ENCODE measurements at regions not wholly inside any gene's neighbourhood (a gene's known extent, or its start where the extent isn't known, plus 50 kb on each side); places are given as distances from the start of the nearest gene placed in this dataset.

GRCh38 chr4:141429933-141430332, 206.4 kb upstream of the IL15 start:
- WGBS, 5 donors, result 74 to 88% (median 76%) methylated on average over 6 of the region's 6 CpGs

GRCh38 chr4:141430686-141431085, 205.7 kb upstream of the IL15 start:
- H3K9me3 ChIP-seq, result no peaks in the 10 kb centered on the region
- no peak overlapping the region for H3K4me3 ChIP-seq
- H3K36me3 ChIP-seq, result no peaks in the 10 kb centered on the region
- no peaks in the 10 kb centered on the region for H3K4me1 ChIP-seq
- DNase-seq, result no peak
- H3K27ac ChIP-seq, result no peak overlapping the region
- no peaks in the 10 kb centered on the region for H3K27me3 ChIP-seq (replicated peaks in 1 of 7)
- TF ChIP-seq, protein P1, sequence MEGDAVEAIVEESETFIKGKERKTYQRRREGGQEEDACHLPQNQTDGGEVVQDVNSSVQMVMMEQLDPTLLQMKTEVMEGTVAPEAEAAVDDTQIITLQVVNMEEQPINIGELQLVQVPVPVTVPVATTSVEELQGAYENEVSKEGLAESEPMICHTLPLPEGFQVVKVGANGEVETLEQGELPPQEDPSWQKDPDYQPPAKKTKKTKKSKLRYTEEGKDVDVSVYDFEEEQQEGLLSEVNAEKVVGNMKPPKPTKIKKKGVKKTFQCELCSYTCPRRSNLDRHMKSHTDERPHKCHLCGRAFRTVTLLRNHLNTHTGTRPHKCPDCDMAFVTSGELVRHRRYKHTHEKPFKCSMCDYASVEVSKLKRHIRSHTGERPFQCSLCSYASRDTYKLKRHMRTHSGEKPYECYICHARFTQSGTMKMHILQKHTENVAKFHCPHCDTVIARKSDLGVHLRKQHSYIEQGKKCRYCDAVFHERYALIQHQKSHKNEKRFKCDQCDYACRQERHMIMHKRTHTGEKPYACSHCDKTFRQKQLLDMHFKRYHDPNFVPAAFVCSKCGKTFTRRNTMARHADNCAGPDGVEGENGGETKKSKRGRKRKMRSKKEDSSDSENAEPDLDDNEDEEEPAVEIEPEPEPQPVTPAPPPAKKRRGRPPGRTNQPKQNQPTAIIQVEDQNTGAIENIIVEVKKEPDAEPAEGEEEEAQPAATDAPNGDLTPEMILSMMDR (IDR thresholded peaks at IDR 0.05 in 8 of 11, conservative IDR thresholded peaks at IDR 0.05 in 3 of 11), result no peak
- TF ChIP-seq POLR2A (IDR thresholded peaks at IDR 0.05), result no peak
- TF ChIP-seq POLR2AphosphoS5 (IDR thresholded peaks at IDR 0.05), result no peak
- 81 to 94% (median 89%) methylated on average over 4 of the region's 4 CpGs for WGBS, 5 donors
- intact Hi-C loops (cut with DNase I; ENCODE audit: low total_unique reads), result no loop called here

More at GRCh38 chr4:141429933-141430332, 206.4 kb upstream of the IL15 start:
- Histone ChIP-seq H3K4me3 (no peak overlapping the region), H3K27ac (no peak overlapping the region), H3K4me1 (no peaks in the 10 kb centered on the region), H3K36me3 (no peaks in the 10 kb centered on the region), H3K9me3 (no peaks in the 10 kb centered on the region), H3K27me3 (replicated peaks in 1 of 7) (no peaks in the 10 kb centered on the region)
- intact Hi-C loops (cut with DNase I; ENCODE audit: low total_unique reads), result no loop called here
- no peak for DNase-seq
- TF ChIP-seq, protein P1 (IDR thresholded peaks at IDR 0.05 in 8 of 11, conservative IDR thresholded peaks at IDR 0.05 in 3 of 11), result no peak

GRCh38 chr4:141432000-141432712, 204.2 kb upstream of the IL15 start:
- H3K9me3 ChIP-seq, result no peaks in the 10 kb centered on the region
- TF ChIP-seq POLR2A (IDR thresholded peaks at IDR 0.05), result no peak
- TF ChIP-seq POLR2AphosphoS5 (IDR thresholded peaks at IDR 0.05), result no peak
- TF ChIP-seq, protein P1 (IDR thresholded peaks at IDR 0.05 in 8 of 11, conservative IDR thresholded peaks at IDR 0.05 in 3 of 11), result no peak
- H3K4me3 ChIP-seq, result no peak overlapping the region
- H3K27me3 ChIP-seq (replicated peaks in 1 of 7), result no peaks in the 10 kb centered on the region
- intact Hi-C loops (cut with DNase I; ENCODE audit: low total_unique reads), result no loop called here
- no peak for DNase-seq
- no peaks in the 10 kb centered on the region for H3K4me1 ChIP-seq
- WGBS, 5 donors, result 41 to 63% (median 53%) methylated on average over 2 of the region's 2 CpGs
- H3K36me3 ChIP-seq, result no peaks in the 10 kb centered on the region
- no peak overlapping the region for H3K27ac ChIP-seq

DNA sequence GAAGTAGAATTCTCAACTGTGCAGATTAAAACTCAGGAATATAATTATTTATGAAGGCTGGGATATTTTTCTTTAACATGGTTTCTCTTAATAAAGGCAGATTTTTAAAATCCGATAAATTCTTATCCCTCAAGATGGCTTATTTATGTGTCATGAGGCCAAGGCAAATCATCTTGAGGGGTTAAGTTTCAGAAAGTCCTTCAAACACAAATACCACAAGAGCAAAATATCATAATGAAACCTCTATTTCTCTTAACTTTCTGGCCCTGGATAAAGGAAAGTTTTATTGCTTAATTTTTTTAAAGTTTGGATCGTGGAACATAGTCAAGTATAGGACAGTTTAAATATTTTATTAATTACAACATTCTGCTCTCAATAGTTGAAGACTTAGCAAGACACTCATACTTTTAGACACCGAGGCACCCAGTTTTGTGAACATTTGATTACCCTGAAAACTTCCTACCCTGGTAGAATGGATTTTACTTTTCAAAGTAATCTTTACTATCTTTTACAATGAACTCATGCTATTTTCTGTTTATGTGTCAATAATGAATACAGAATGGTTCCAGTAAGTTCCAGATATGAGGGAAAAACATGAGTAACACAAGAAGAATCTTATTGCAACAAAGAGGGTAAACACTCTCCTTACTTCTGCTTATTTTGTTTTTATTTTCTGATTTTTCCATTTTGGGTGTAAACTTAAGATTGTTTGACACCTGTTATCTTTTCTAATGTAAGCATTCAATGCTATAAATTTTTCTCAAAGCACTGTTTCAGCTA, 200.7 kb upstream of the IL15 start:
- 67 to 78% (median 73%) methylated on average over 3 of the region's 3 CpGs for WGBS, 5 donors
- H3K27me3 ChIP-seq (replicated peaks in 1 of 7), result no peaks in the 10 kb centered on the region
- DNase-seq, result no peak
- H3K9me3 ChIP-seq, result no peaks in the 10 kb centered on the region
- H3K36me3 ChIP-seq, result no peaks in the 10 kb centered on the region
- intact Hi-C loops (cut with DNase I; ENCODE audit: low total_unique reads), result no loop called here
- H3K4me3 ChIP-seq, result no peak overlapping the region
- no peak overlapping the region for H3K27ac ChIP-seq
- TF ChIP-seq POLR2AphosphoS5 (IDR thresholded peaks at IDR 0.05), result no peak
- TF ChIP-seq, protein P1 (IDR thresholded peaks at IDR 0.05 in 8 of 11, conservative IDR thresholded peaks at IDR 0.05 in 3 of 11), result no peak
- TF ChIP-seq POLR2A (IDR thresholded peaks at IDR 0.05), result no peak
- H3K4me1 ChIP-seq, result no peaks in the 10 kb centered on the region
